GM21390 (cell line): ENCODE measurements at regions not wholly inside any gene's neighbourhood (a gene's known extent, or its start where the extent isn't known, plus 50 kb on each side); places are given as distances from the start of the nearest gene placed in this dataset.
"Not testable (repeated sequence)": the region's sequence is repeated elsewhere in the genome, so short reads cannot be mapped to it uniquely, and the experiment has no call there.

Source experiments
- ATAC-seq: cut with Tn5 transposase; IDR thresholded peaks from one replicate; pipeline ENCODE4 v1.9.1; 2021; ENCODE audit not compliant: unreplicated experiment

GRCh38 chr7:66456431-66456830 lies 172.2 kb upstream of the KCTD7 start:
- ATAC-seq, result not testable (repeated sequence)

GRCh38 chr7:66458991-66459390 lies 169.7 kb upstream of the KCTD7 start:
- ATAC-seq, result not testable (repeated sequence)

GRCh38 chr7:66459783-66460413 lies 168.8 kb upstream of the KCTD7 start:
- not testable (repeated sequence) for ATAC-seq

- no peak for ATAC-seq
Measured at GRCh38 chr7:66460921-66461361, 167.7 kb upstream of the KCTD7 start.

DNA sequence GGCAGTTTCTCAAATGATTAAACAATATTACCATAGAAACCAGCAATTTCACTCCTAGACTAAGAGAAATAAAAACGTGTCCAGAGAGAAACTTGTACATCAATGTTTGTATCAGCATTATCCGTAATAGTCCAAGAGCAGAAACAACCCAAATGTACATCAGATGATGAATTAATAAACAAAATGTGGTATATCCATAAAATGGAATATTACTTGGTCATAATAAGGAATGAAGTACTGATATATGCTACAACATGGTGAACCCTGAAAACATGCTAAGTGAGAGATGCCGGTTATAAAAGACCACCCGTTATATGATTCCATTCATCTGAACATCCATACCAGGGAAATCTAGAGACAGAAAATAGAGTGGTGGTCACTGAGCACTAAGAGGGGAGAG lies 167.3 kb upstream of the KCTD7 start:
- ATAC-seq, result not testable (repeated sequence)

GRCh38 chr7:66462831-66463230 lies 165.8 kb upstream of the KCTD7 start:
- ATAC-seq, result not testable (repeated sequence)

- ATAC-seq, result no peak
Measured at GRCh38 chr7:66464059-66464458, 164.6 kb upstream of the KCTD7 start.

GRCh38 chr7:66466081-66466600 lies 162.5 kb upstream of the KCTD7 start:
- no peak for ATAC-seq

GRCh38 chr7:66467887-66468286 lies 160.8 kb upstream of the KCTD7 start:
- ATAC-seq, result no peak

- not testable (repeated sequence) for ATAC-seq
Measured at GRCh38 chr7:66473064-66473463, 155.6 kb upstream of the KCTD7 start.

GRCh38 chr7:66474441-66474840 lies 154.2 kb upstream of the KCTD7 start:
- ATAC-seq, result no peak

DNA sequence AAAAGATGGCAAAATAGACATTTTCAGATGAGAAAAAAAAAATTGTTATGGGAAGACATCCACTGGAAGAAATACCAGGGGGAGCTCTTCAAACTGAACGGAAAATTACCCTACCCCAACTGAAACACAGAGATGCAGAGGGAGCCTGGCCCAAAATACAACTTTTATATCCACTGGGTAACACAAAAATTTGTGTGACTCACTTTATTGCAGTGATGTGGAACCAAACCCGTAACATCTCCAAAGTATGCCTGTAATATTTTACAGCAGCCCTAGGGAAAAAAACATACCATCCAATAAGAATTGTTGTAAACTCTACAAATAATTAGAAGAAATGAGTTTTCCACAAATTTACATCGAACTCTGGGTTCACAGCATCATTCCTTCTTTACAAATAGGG lies 152.6 kb upstream of the KCTD7 start:
- not testable (repeated sequence) for ATAC-seq

- not testable (repeated sequence) for ATAC-seq
Measured at GRCh38 chr7:66477822-66478397, 150.8 kb upstream of the KCTD7 start.

GRCh38 chr7:66481229-66481628 lies 147.5 kb upstream of the KCTD7 start:
- not testable (repeated sequence) for ATAC-seq

- ATAC-seq, result not testable (repeated sequence)
Measured at GRCh38 chr7:66489065-66489464, 139.6 kb upstream of the KCTD7 start.

DNA sequence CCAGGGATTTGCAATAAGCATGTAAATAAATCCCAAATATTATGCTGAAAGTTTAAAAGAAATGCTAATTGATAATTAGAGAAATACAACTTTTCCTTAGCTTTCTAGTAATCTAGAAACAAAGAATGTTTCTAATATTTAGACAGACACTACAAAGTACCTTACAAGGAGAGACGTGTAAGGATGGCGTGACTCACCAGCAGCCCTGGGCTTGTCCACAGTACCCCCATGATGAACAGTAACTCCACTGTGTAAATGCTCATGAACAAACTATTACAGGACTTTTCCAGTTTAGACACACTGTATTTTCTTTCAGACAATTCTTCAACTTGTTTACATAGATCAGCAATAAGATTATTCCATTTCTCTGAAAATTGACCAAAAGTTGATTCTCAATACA lies 138.9 kb upstream of the KCTD7 start:
- not testable (repeated sequence) for ATAC-seq

DNA sequence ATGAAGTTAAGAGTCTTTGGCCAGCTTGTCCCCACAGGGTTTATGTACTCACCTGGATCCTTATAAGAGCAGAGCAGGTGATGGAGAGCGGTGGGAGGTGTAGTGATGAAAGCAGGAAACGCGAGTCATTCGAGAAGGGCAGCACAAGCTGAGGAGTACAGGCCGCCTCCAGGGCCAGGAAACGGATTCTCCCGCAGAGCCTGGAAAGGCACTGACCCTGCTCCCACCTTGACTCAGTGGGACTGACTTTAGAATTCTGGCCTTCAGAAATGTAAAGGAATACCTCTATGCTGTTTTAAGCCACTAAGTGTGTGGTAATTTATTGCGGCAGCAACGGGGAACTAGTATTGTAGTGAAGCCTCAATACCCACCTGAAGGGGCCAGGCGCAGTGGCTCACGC lies 137.7 kb upstream of the KCTD7 start:
- not testable (repeated sequence) for ATAC-seq

- ATAC-seq, result not testable (repeated sequence)
Measured at GRCh38 chr7:66492405-66492804, 136.3 kb upstream of the KCTD7 start.

- ATAC-seq, result peak; percentile 96
Measured at GRCh38 chr7:66493235-66494205, 135.2 kb upstream of the KCTD7 start.

DNA sequence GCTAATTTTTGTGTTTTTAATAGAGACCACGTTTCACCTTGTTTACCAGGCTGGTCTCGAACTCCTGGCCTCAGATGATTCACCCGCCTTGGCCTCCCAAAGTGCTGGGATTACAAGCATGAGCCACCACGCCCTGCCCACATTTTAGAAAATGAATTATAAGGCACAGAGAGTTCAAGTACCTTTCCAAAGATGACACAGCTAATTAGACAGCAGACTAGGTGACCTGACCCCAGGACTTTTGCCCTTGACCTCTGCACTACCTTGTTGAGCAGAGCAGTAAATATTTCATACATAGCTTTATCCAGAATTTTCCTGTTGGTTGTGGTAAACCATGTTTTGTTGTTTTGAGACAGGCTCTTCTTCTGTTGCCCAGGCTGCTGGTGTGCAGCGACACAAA lies 131.3 kb upstream of the KCTD7 start:
- ATAC-seq, result no peak

GRCh38 chr7:66500087-66500486 lies 128.6 kb upstream of the KCTD7 start:
- ATAC-seq, result no peak
